H9 (cell line): ENCODE measurements at regions not wholly inside any gene's neighbourhood (a gene's known extent, or its start where the extent isn't known, plus 50 kb on each side); places are given as distances from the start of the nearest gene placed in this dataset.

Experiments
- DNase-seq: peaks from one replicate; pipeline ENCODE4 v3.0.0-alpha.2; 2017
- H2AFZ ChIP-seq: one replicate; pipeline ENCODE4 v1.6.1; 2013; ENCODE audit warnings: mild to moderate bottlenecking, low read length, control low read depth, moderate library complexity
- H2AK5ac ChIP-seq: 2 replicates; pipeline ENCODE4 v1.6.1; 2013; ENCODE audit warnings: low read length, control low read depth, mixed read lengths; ENCODE audit not compliant: insufficient read length
- H2BK120ac ChIP-seq: one replicate; pipeline ENCODE4 v1.6.1; 2013; ENCODE audit warnings: low read depth, mild to moderate bottlenecking, low read length, control low read depth, inconsistent platforms; ENCODE audit not compliant: poor library complexity, severe bottlenecking
- H2BK12ac ChIP-seq: 2 replicates; pipeline ENCODE4 v1.6.1; 2013; ENCODE audit warnings: low read length, control low read depth, mixed read lengths, low read depth; ENCODE audit not compliant: insufficient read length
- H2BK15ac ChIP-seq: 2 replicates; pipeline ENCODE4 v1.6.1; 2013; ENCODE audit warnings: low read depth, low read length, control low read depth
- H2BK20ac ChIP-seq: one replicate; pipeline ENCODE4 v1.6.1; 2013; ENCODE audit warnings: low read depth, mild to moderate bottlenecking, low read length, control low read depth, inconsistent platforms; ENCODE audit not compliant: poor library complexity, severe bottlenecking
- H2BK5ac ChIP-seq: 2 replicates; pipeline ENCODE4 v1.6.1; 2013; ENCODE audit warnings: low read length, control low read depth, mixed read lengths; ENCODE audit not compliant: insufficient read length
- H3K14ac ChIP-seq: 2 replicates; pipeline ENCODE4 v1.6.1; 2013; ENCODE audit warnings: low read length, control low read depth; ENCODE audit not compliant: insufficient read depth
- H3K18ac ChIP-seq: 2 replicates; pipeline ENCODE4 v1.6.1; 2013; ENCODE audit warnings: low read depth, mild to moderate bottlenecking, mixed read lengths, low read length, control low read depth; ENCODE audit not compliant: insufficient read length
- H3K23ac ChIP-seq: 2 replicates; pipeline ENCODE4 v1.6.1; 2013; ENCODE audit warnings: low read length, control low read depth, mixed read lengths, low read depth; ENCODE audit not compliant: insufficient read length
- H3K23me2 ChIP-seq: 2 replicates; pipeline ENCODE4 v1.6.1; 2013; ENCODE audit warnings: low read depth, mild to moderate bottlenecking, mixed read lengths, low read length, control low read depth; ENCODE audit not compliant: insufficient read length, poor library complexity, severe bottlenecking
- H3K27ac ChIP-seq: 2 replicates; pipeline ENCODE4 v1.5.1; 2013; ENCODE audit warnings: low read length, control low read depth, mixed read lengths, low read depth; ENCODE audit not compliant: insufficient read length
- H3K27me3 ChIP-seq: 2 replicates; pipeline ENCODE4 v1.6.1; 2013; ENCODE audit warnings: low read length, control low read depth, inconsistent platforms; ENCODE audit not compliant: insufficient read depth
- H3K4ac ChIP-seq: 2 replicates; pipeline ENCODE4 v1.6.1; 2013; ENCODE audit warnings: low read depth, mild to moderate bottlenecking, control low read depth, inconsistent platforms, low read length, moderate library complexity
- H3K4me1 ChIP-seq: 2 replicates; pipeline ENCODE4 v1.6.1; 2013; ENCODE audit warnings: low read length, control low read depth, inconsistent platforms; ENCODE audit not compliant: insufficient read depth
- H3K4me2 ChIP-seq: 2 replicates; pipeline ENCODE4 v1.6.1; 2013; ENCODE audit warnings: low read length, control low read depth, mixed read lengths; ENCODE audit not compliant: insufficient read length, insufficient read depth
- H3K56ac ChIP-seq: 2 replicates; pipeline ENCODE4 v1.6.1; 2013; ENCODE audit warnings: low read depth, mild to moderate bottlenecking, mixed read lengths, low read length, control low read depth; ENCODE audit not compliant: insufficient read length
- H3K79me1 ChIP-seq: 2 replicates; pipeline ENCODE4 v1.6.1; 2013; ENCODE audit warnings: low read depth, mild to moderate bottlenecking, moderate library complexity, low read length, control low read depth, inconsistent platforms; ENCODE audit not compliant: insufficient read depth, poor library complexity, severe bottlenecking
- H3K79me2 ChIP-seq: 2 replicates; pipeline ENCODE4 v1.6.1; 2013; ENCODE audit warnings: low read length, control low read depth, inconsistent platforms; ENCODE audit not compliant: insufficient read depth
- H3K9ac ChIP-seq: 2 replicates; pipeline ENCODE4 v1.6.1; 2013; ENCODE audit warnings: low read length, control low read depth, mixed read lengths; ENCODE audit not compliant: insufficient read length; ENCODE audit errors: extremely low read depth
- H3K9me3 ChIP-seq: one replicate; pipeline ENCODE4 v1.6.1; 2013; ENCODE audit warnings: low read depth, low read length, inconsistent platforms; ENCODE audit not compliant: control insufficient read depth
- H3T11ph ChIP-seq: one replicate; pipeline ENCODE4 v1.6.1; 2013; ENCODE audit warnings: mild to moderate bottlenecking, low read length, control low read depth, inconsistent platforms
- H4K20me1 ChIP-seq: one replicate; pipeline ENCODE4 v1.6.1; 2013; ENCODE audit not compliant: control insufficient read depth, insufficient read length, insufficient read depth
- H4K5ac ChIP-seq: 2 replicates; pipeline ENCODE4 v1.6.1; 2013; ENCODE audit warnings: low read depth, mild to moderate bottlenecking, mixed read lengths, low read length, control low read depth; ENCODE audit not compliant: insufficient read length
- H4K8ac ChIP-seq: replicated peaks from 2 replicates; pipeline ENCODE4 v1.6.1; 2013; ENCODE audit warnings: low read length, control low read depth, mixed read lengths, low read depth; ENCODE audit not compliant: insufficient read length
- H4K91ac ChIP-seq: 2 replicates; pipeline ENCODE4 v1.6.1; 2013; ENCODE audit warnings: low read depth, mild to moderate bottlenecking, moderate library complexity, mixed read lengths, low read length, control low read depth; ENCODE audit not compliant: insufficient read length
- H3K27ac Mint-ChIP-seq, 3 experiments: 2 replicates in 2 of 3; 3 replicates in 1 of 3; pipeline ENCODE4 v1.8.0; 2020 to 2021; ENCODE audit warnings: mixed read lengths in 3 of 3, mild to moderate bottlenecking in 1 of 3, moderate library complexity in 1 of 3
- H3K27me3 Mint-ChIP-seq: 2 replicates; pipeline ENCODE4 v1.8.0; 2021; ENCODE audit warnings: low read depth, mild to moderate bottlenecking, moderate library complexity, mixed read lengths
- H3K36me3 Mint-ChIP-seq, 3 experiments: 2 replicates in 2 of 3; 3 replicates in 1 of 3; pipeline ENCODE4 v1.8.0; 2020 to 2021; ENCODE audit warnings: low read depth in 3 of 3, mixed read lengths in 3 of 3; ENCODE audit not compliant: insufficient read depth in 1 of 3
- H3K4me1 Mint-ChIP-seq, 2 experiments: 2 replicates each; pipeline ENCODE4 v1.8.0; 2020; ENCODE audit warnings: mixed read lengths in 2 of 2
- H3K4me3 Mint-ChIP-seq, 2 experiments: 2 replicates in 1 of 2; 3 replicates in 1 of 2; pipeline ENCODE4 v1.8.0; 2020 to 2021; ENCODE audit warnings: mild to moderate bottlenecking in 2 of 2, mixed read lengths in 2 of 2, moderate library complexity in 1 of 2
- H3K9me3 Mint-ChIP-seq, 2 experiments: 2 replicates in 1 of 2; 3 replicates in 1 of 2; pipeline ENCODE4 v1.8.0; 2020; ENCODE audit warnings: mild to moderate bottlenecking in 2 of 2, mixed read lengths in 2 of 2, moderate library complexity in 1 of 2
- CTCF ChIP-seq: fragments of 200-600 bp; sonication (generic); conservative IDR thresholded peaks from 3 replicates; pipeline ENCODE4 v1.8.0; 2021; ENCODE audit warnings: antibody characterized with exemption, mild to moderate bottlenecking
- WGBS: extraction: QIAGEN DNeasy Blood & Tissue Kit; methylation state at CpG from one replicate; pipeline ENCODE4 v1.1.7; 2013; ENCODE audit warnings: missing lambda C conversion rate, low lambda C conversion rate, mixed read lengths; ENCODE audit not compliant: insufficient read length; ENCODE audit errors: extremely low coverage; 5-methylcytosine and 5-hydroxymethylcytosine counted together

DNA sequence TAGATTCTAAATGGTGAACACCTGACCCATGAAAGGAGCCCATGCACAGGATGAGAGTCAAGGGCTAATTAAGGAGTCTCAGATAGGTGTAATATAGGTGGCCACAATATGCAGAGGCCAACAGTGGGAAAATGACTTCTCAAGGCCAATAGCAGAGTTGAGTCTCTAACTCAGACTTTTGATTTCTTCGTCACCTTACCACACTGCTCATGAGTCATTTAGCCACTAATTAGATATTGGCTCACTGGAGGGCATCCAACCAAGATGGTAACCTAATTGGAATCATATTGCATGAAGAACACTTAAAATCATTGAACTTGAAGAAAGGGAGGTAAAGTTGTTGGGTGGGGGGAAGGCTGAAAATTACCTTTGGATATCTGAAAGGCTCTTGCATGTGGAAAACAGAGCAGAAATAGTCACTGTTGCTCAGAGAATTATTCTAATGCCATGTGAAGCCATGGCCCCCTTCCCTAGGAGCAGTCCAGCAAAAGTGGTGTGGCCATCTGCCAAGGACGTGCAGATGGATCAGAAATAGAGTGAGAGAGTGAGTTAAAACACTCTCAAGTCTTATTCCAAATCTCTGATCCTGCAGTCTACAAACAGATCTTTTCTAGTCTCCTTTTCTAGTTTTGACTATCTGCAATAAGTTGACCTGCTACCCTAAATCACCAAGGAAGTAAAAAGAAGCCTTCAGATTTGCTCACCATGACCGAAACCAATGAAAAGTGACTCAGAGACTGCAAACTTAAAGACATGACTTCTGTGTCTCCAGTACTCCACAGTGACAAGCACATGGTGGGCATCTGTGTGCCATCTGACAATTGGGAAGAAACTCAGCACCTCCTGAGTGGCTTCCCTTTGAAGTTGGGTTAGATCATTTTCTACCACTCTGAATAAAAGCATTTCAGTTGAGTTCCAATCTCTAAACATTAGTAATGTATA, 93.9 kb upstream of the C1QTNF7 start:
- H3K9me3 ChIP-seq = no peaks in the 10 kb centered on the region
- TF ChIP-seq CTCF = no peak

More for the DNA sequence above, 93.9 kb upstream of the C1QTNF7 start:
- H3K4me3 Mint-ChIP-seq = no peak overlapping the region
- no peak overlapping the region for H3K4ac ChIP-seq
- no peak overlapping the region for H2AFZ ChIP-seq
- H2BK120ac ChIP-seq = no peak overlapping the region
- H2BK20ac ChIP-seq = no peak overlapping the region
- WGBS = no CpG with 5 or more reads among the region's 3 CpGs
- no peak overlapping the region for H3K9ac ChIP-seq
- no peak overlapping the region for H3K56ac ChIP-seq
- H3K79me1 ChIP-seq = no peaks in the 10 kb centered on the region
- H4K91ac ChIP-seq = no peak overlapping the region
- no peak overlapping the region for H2BK5ac ChIP-seq
- DNase-seq = no peak
- no peaks in the 10 kb centered on the region for H3K79me2 ChIP-seq
- H4K20me1 ChIP-seq = no peaks in the 10 kb centered on the region
- H3K27me3 Mint-ChIP-seq = peaks cover 2% of the 10 kb centered on the region; the same call in 1 of the 2 replicates
- H3K36me3 Mint-ChIP-seq = no peaks in the 10 kb centered on the region; a peak in 1 of 7 replicates
- no peak overlapping the region for H3K27ac ChIP-seq
- H3K18ac ChIP-seq = no peak overlapping the region
- H3K9me3 Mint-ChIP-seq = peaks cover 0 to 2% of the 10 kb centered on the region in 2 experiments; a peak in 1 of 5 replicates
- no peak overlapping the region for H2BK12ac ChIP-seq
- H2AK5ac ChIP-seq = no peak overlapping the region
- no peaks in the 10 kb centered on the region for H3K27me3 ChIP-seq
- no peak overlapping the region for H3T11ph ChIP-seq
- H3K23ac ChIP-seq = no peak overlapping the region
- H4K8ac ChIP-seq = no peak overlapping the region
- no peak overlapping the region for H2BK15ac ChIP-seq
- H3K27ac Mint-ChIP-seq = no peak overlapping the region
- H3K4me1 Mint-ChIP-seq = peaks cover 7 to 9% of the 10 kb centered on the region in 2 experiments; a peak in 3 of 4 replicates
- no peak overlapping the region for H3K14ac ChIP-seq
- 0 out of 2 replicates have a peak, but pooled peaks cover 2% of the 10 kb centered on the region for H3K4me1 ChIP-seq
- H4K5ac ChIP-seq = no peak overlapping the region
- H3K23me2 ChIP-seq = no peaks in the 10 kb centered on the region
- no peak overlapping the region for H3K4me2 ChIP-seq
